ENCODE measurements at regions not wholly inside any gene's neighbourhood (a gene's known extent, or its start where the extent isn't known, plus 50 kb on each side); places are given as distances from the start of the nearest gene placed in this dataset.
A peak's percentile ranks its signal among the peaks of the same experiment; 100 is the strongest.

- no peaks in the 10 kb centered on the region for H3K4me1 ChIP-seq (ENCODE audit: insufficient read depth)
- no peaks in the 10 kb centered on the region for H3K9me2 ChIP-seq (ENCODE audit: insufficient read depth)
- 74 to 76% methylated on average over 6 of the region's 6 CpGs for WGBS, 2 experiments (ENCODE audit: low coverage in 1 of 2, low lambda C conversion rate in 2 of 2, missing lambda C conversion rate in 2 of 2)
- no peaks in the 10 kb centered on the region for H4K20me1 ChIP-seq (ENCODE audit: insufficient read depth)
- no peaks in the 10 kb centered on the region for H3F3A ChIP-seq (ENCODE audit: insufficient read depth)
- TF ChIP-seq EZH2phosphoT487 (IDR thresholded peaks at IDR 0.05; ENCODE audit: insufficient read depth, low read depth) = no peak
- no peak for TF ChIP-seq EZH2 (IDR thresholded peaks at IDR 0.05; ENCODE audit: insufficient read depth, poor library complexity, severe bottlenecking)
- H2AFZ ChIP-seq = no peak overlapping the region
- in situ Hi-C loops (cut with MboI) = no loop called here
- no peak overlapping the region for H3K9ac ChIP-seq
- H3K9me3 ChIP-seq (ENCODE audit: low read depth) = no peaks in the 10 kb centered on the region
- H3K4me2 ChIP-seq (ENCODE audit: unreplicated experiment) = no peak overlapping the region
- DNase-seq = no peak
- H3K27ac ChIP-seq = no peak overlapping the region
- no peaks in the 10 kb centered on the region for H3K36me3 ChIP-seq (ENCODE audit: low read depth)
- no peaks in the 10 kb centered on the region for H3K79me2 ChIP-seq (ENCODE audit: insufficient read depth)
- H3K27me3 ChIP-seq (replicated peaks; ENCODE audit: insufficient read depth) = 0 out of 2 replicates have a peak, but pooled peaks cover 11% of the 10 kb centered on the region
- H3K4me3 ChIP-seq = no peak overlapping the region
Measured at GRCh38 chr5:56538580-56538979, 276.8 kb upstream of the MAP3K1 start.

DNA sequence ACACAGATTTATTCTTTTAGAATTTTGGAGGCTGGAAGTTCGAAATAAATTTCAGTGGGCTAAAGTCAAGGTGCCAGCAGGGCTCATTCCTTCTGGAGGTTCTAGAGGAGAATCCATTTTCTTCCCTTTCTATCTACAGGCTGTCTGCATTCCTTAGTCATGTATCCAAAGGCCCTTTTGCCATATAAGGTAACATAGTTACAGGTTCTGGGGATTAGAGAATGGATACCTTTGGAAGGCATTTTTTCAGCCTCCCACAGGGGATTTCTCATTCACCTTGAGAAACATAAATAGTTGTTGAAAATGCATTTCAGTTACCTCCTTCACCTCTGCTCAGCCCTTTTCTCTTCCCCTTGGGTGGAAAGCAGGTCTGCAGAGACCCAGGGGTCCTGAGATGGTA lies 280.0 kb upstream of the MAP3K1 start:
- Histone ChIP-seq H3K27me3 (replicated peaks; ENCODE audit: insufficient read depth) (0 out of 2 replicates have a peak, but pooled peaks cover 7% of the 10 kb centered on the region), H3K27ac (no peak overlapping the region), H3K4me1 (ENCODE audit: insufficient read depth) (no peaks in the 10 kb centered on the region), H3K9me2 (ENCODE audit: insufficient read depth) (no peaks in the 10 kb centered on the region), H3K9me3 (ENCODE audit: low read depth) (no peaks in the 10 kb centered on the region), H3K4me2 (ENCODE audit: unreplicated experiment) (no peak overlapping the region), H3K36me3 (ENCODE audit: low read depth) (no peaks in the 10 kb centered on the region), H3K79me2 (ENCODE audit: insufficient read depth) (no peaks in the 10 kb centered on the region), H4K20me1 (ENCODE audit: insufficient read depth) (no peaks in the 10 kb centered on the region), H3K4me3 (no peak overlapping the region), H2AFZ (no peak overlapping the region), H3K9ac (no peak overlapping the region), H3F3A (ENCODE audit: insufficient read depth) (no peaks in the 10 kb centered on the region)
- no peak for TF ChIP-seq EZH2 (IDR thresholded peaks at IDR 0.05; ENCODE audit: insufficient read depth, poor library complexity, severe bottlenecking)
- no peak for TF ChIP-seq EZH2phosphoT487 (IDR thresholded peaks at IDR 0.05; ENCODE audit: insufficient read depth, low read depth)
- in situ Hi-C loops (cut with MboI) = no loop called here
- 29 to 43% methylated on average over 1 of the region's 1 CpG for WGBS, 2 experiments (ENCODE audit: low coverage in 1 of 2, low lambda C conversion rate in 2 of 2, missing lambda C conversion rate in 2 of 2)
- DNase-seq = no peak

DNA sequence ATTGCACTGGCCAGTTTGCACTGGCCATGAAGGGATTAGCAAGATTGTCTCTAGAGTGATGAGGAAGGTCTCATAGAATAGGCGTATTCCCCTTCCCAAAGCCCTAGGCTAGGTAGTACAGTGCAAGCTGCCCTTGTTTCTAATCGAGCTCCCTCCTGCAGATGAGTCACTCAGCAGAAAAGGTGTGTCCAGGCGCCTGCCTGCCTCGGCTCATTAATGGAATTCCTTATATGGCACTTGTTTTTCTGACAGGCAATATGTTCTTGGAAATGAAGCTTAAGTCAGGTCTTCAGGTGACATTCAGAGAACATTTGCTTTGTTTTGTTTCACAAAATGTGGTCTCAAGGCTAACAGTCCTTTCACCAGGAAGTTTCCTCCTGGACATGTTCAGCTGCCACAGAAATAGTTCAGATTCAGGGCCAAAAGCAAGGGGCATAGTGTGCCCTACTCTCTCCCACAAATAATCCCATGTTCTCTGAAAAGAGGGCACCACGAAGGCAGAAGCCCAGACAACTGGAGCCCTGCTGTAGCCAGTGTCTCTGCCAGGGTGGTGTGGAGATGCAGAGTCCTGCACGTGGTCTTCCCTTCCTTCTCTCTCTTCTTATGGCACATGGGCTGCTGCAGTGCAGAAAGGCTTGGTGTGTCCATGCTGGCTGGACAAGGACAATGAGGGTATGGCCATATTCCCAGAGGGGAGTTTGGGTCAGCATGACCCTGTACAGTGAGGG lies 281.1 kb upstream of the MAP3K1 start:
- 38 to 41% methylated on average over 6 of the region's 6 CpGs for WGBS, 2 experiments (ENCODE audit: low coverage in 1 of 2, low lambda C conversion rate in 2 of 2, missing lambda C conversion rate in 2 of 2)
- no peaks in the 10 kb centered on the region for H3K36me3 ChIP-seq (ENCODE audit: low read depth)
- TF ChIP-seq EZH2 (IDR thresholded peaks at IDR 0.05; ENCODE audit: insufficient read depth, poor library complexity, severe bottlenecking) = no peak
- no peak for TF ChIP-seq EZH2phosphoT487 (IDR thresholded peaks at IDR 0.05; ENCODE audit: insufficient read depth, low read depth)

DNA sequence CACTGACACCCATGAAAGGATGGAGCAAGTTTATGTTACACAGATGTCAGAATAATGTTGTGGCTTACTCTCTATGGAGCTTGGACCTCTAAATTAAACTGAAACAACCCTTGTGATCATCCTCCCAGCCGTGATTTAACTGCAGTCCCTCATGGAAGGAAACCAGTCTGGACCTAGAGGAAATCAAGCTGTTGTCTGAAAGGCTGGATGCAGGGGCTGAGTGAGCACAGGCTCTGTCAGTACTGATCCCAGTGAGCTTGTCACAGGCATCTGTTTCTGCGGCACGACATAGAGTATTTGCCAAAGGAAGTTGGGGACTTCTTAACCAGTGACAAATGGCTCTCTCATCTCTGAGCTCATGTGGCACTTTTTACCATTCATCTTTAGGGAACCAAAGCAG lies 282.9 kb upstream of the MAP3K1 start:
- in situ Hi-C loops (cut with MboI) = no loop called here
- no peak for TF ChIP-seq EZH2phosphoT487 (IDR thresholded peaks at IDR 0.05; ENCODE audit: insufficient read depth, low read depth)
- no peak for TF ChIP-seq EZH2 (IDR thresholded peaks at IDR 0.05; ENCODE audit: insufficient read depth, poor library complexity, severe bottlenecking)
- Histone ChIP-seq H3K4me2 (ENCODE audit: unreplicated experiment) (no peak overlapping the region), H3K4me3 (no peak overlapping the region), H3K4me1 (ENCODE audit: insufficient read depth) (no peaks in the 10 kb centered on the region), H3K36me3 (ENCODE audit: low read depth) (no peaks in the 10 kb centered on the region), H2AFZ (no peak overlapping the region), H3K9ac (no peak overlapping the region), H3F3A (ENCODE audit: insufficient read depth) (no peaks in the 10 kb centered on the region), H3K9me2 (ENCODE audit: insufficient read depth) (no peaks in the 10 kb centered on the region), H3K79me2 (ENCODE audit: insufficient read depth) (no peaks in the 10 kb centered on the region), H3K9me3 (ENCODE audit: low read depth) (no peaks in the 10 kb centered on the region), H3K27me3 (replicated peaks; ENCODE audit: insufficient read depth) (0 out of 2 replicates have a peak, but pooled peaks cover 7% of the 10 kb centered on the region), H4K20me1 (ENCODE audit: insufficient read depth) (no peaks in the 10 kb centered on the region), H3K27ac (no peak overlapping the region)
- WGBS, 2 experiments (ENCODE audit: low coverage in 1 of 2, low lambda C conversion rate in 2 of 2, missing lambda C conversion rate in 2 of 2) = 0 to 13% methylated on average over 3 of the region's 3 CpGs
- no peak for DNase-seq

More for the DNA sequence above, 281.1 kb upstream of the MAP3K1 start:
- Histone ChIP-seq H2AFZ (no peak overlapping the region), H3K4me1 (ENCODE audit: insufficient read depth) (no peaks in the 10 kb centered on the region), H3K27me3 (replicated peaks; ENCODE audit: insufficient read depth) (0 out of 2 replicates have a peak, but pooled peaks cover 7% of the 10 kb centered on the region), H3K9ac (no peak overlapping the region), H3F3A (ENCODE audit: insufficient read depth) (no peaks in the 10 kb centered on the region), H3K79me2 (ENCODE audit: insufficient read depth) (no peaks in the 10 kb centered on the region), H3K4me3 (no peak overlapping the region), H4K20me1 (ENCODE audit: insufficient read depth) (no peaks in the 10 kb centered on the region), H3K4me2 (ENCODE audit: unreplicated experiment) (no peak overlapping the region), H3K27ac (no peak overlapping the region), H3K9me2 (ENCODE audit: insufficient read depth) (no peaks in the 10 kb centered on the region), H3K9me3 (ENCODE audit: low read depth) (no peaks in the 10 kb centered on the region)
- in situ Hi-C loops (cut with MboI) = no loop called here
- DNase-seq = peak; percentile 8

All from GM23248 (cell line).